AG04449 (cell line): ENCODE measurements at regions not wholly inside any gene's neighbourhood (a gene's known extent, or its start where the extent isn't known, plus 50 kb on each side); places are given as distances from the start of the nearest gene placed in this dataset.
"Not testable (repeated sequence)": the region's sequence is repeated elsewhere in the genome, so short reads cannot be mapped to it uniquely, and the experiment has no call there.

ENCODE experiments used
- CTCF ChIA-PET: fragments of 350-600 bp; formaldehyde crosslinking; extraction: SDS; loops from one replicate; lab custom pipeline; 2021; ENCODE audit warnings: antibody characterized with exemption; lab: Yijun Ruan, JAX
- POLR2A ChIA-PET: fragments of 400-600, 350-600 bp; formaldehyde crosslinking; extraction: SDS; loops from one replicate; lab custom pipeline; 2020; ENCODE audit warnings: antibody characterized with exemption, inconsistent platforms; lab: Yijun Ruan, JAX
- DNase-seq: peaks from one replicate; pipeline ENCODE4 v3.0.0-alpha.2; 2010; ENCODE audit warnings: low read depth, low spot score
- H3K4me3 ChIP-seq: 2 replicates; pipeline ENCODE4 v1.5.1; 2011; ENCODE audit warnings: low read depth, mild to moderate bottlenecking, control low read depth, low read length
- TF ChIP-seq, protein P1 (sequence below): IDR thresholded peaks from one replicate; pipeline ENCODE4 v1.5.1; 2011; ENCODE audit warnings: mild to moderate bottlenecking, moderate library complexity, low read length, control low read depth, inconsistent platforms; ENCODE audit not compliant: insufficient read depth; ENCODE audit errors: missing control alignments

DNA sequence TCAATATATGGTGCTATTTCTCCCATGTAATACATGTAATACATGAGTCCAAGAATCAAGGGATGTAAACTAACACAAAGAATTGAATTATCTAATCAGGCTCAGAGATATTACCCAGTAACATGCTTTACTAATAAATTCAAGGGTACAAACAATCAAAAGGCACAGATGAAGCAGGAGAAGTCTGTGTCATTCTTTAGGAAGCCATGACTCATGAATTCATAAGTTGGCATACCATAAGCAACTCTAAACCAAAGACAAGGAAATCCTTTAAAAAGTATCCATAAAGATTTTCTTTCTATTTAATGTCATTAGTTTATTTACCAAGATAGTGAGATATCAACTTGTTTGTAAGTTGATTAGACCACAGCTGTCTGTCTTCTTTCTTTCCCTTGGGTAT, 446.0 kb upstream of the IMPG1 start:
- DNase-seq, result no peak
- TF ChIP-seq, protein P1, sequence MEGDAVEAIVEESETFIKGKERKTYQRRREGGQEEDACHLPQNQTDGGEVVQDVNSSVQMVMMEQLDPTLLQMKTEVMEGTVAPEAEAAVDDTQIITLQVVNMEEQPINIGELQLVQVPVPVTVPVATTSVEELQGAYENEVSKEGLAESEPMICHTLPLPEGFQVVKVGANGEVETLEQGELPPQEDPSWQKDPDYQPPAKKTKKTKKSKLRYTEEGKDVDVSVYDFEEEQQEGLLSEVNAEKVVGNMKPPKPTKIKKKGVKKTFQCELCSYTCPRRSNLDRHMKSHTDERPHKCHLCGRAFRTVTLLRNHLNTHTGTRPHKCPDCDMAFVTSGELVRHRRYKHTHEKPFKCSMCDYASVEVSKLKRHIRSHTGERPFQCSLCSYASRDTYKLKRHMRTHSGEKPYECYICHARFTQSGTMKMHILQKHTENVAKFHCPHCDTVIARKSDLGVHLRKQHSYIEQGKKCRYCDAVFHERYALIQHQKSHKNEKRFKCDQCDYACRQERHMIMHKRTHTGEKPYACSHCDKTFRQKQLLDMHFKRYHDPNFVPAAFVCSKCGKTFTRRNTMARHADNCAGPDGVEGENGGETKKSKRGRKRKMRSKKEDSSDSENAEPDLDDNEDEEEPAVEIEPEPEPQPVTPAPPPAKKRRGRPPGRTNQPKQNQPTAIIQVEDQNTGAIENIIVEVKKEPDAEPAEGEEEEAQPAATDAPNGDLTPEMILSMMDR, result no peak
- CTCF ChIA-PET, result no interaction called here
- POLR2A ChIA-PET, result no interaction called here
- no peak overlapping the region for H3K4me3 ChIP-seq

DNA sequence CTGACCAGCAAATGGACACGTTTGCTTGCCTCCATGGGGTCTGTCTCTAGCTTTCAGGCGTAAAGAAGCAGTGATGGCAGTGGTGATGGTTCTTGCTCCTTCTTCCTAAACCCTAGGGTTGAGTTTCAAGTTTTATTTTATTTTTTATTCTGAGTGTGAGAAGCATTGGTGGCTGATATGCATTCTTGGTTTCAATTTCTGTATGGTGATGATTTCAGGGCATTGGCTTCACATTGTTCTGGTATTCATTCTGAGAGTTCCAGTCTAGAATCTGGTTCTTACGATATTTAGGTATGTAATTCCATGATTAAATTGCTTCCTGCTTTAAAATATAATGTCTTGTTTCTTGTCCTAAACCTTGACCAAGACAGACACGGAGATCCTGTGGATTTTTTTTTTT, 444.5 kb upstream of the IMPG1 start:
- CTCF ChIA-PET, result no interaction called here

DNA sequence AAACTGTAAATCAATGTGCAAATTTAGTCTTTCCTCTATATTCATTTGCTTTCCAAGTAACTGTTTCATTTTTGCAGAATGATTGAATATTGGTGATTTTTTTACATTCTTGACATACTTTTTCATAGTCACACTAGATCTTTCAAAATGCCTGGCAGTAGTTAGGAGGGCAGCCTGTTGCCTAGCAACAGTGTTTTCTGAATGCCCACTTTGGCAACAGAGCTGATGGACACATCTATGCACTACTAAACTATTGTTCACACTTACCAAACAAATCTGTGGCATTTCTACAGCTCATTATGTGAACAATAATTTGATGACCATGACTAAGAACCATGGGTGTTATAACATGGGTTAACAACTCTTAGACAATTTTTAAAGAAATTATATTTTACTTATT, 438.0 kb upstream of the IMPG1 start:
- CTCF ChIA-PET, result no interaction called here
- POLR2A ChIA-PET, result no interaction called here
- H3K4me3 ChIP-seq, result no peak overlapping the region
- DNase-seq, result no peak
- TF ChIP-seq, protein P1, result no peak

More for the DNA sequence above, 444.5 kb upstream of the IMPG1 start:
- no peak overlapping the region for H3K4me3 ChIP-seq
- TF ChIP-seq, protein P1, result no peak
- POLR2A ChIA-PET, result no interaction called here
- no peak for DNase-seq

DNA sequence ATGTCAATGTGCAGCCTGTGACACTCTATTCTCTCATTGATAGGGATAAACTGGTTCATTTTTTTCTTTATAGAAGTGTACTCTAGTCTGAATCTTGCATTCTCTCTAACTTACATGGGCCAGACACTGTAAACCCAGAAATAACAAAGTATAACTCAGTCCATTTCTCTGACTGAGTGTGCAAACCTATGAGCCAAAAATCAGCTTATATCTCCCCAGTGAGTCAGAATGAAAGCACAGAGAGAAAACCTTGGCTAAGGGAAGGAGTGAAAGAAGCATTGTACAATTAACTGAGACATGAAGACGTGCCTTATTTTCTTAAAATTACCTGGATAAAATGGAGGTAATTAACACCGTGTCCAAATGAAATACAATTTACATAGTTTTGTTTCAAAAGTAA, 436.9 kb upstream of the IMPG1 start:
- ChIA-PET CTCF (no interaction called here), POLR2A (no interaction called here)
- no peak for DNase-seq
- H3K4me3 ChIP-seq, result no peak overlapping the region
- TF ChIP-seq, protein P1, result no peak

DNA sequence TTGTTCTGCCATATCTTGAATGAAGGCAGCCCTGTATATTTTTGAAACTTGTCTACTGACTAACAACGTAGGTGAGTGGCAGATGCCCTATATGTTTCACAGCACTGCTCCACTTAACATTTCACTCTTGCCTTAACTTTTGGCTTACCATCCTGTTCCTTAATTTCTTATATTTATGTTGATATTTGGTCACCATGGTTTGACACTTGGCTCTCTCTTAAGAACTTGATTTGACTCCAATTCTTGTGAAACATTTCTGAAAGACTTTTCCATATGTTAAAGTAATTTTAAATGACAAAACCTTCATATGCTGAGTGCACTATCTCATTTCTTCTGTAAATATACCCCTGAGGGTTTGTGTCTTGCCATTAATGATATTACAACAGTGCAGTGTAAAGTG, 434.3 kb upstream of the IMPG1 start:
- DNase-seq, result no peak
- CTCF ChIA-PET, result no interaction called here
- TF ChIP-seq, protein P1, result no peak
- POLR2A ChIA-PET, result no interaction called here
- H3K4me3 ChIP-seq, result no peak overlapping the region

DNA sequence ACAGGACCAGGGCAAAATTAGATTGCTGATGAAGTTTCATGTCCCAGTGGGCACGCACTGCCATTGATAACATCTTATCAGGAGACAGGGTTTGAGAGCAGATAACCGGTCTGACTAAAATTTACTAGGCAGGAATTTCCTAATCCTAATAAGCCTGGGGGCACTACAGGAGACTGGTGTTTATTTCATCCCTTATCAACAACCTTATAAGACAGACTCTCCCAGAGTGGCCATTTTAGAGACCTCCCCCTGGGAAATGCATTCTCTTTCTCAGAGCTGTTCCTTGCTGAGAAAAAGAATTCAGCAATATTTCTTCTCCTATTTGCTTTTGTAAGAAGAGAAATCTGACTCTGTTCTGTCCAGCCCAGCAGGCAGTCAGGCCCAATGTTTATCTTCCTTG, 423.4 kb upstream of the IMPG1 start:
- ChIA-PET POLR2A (no interaction called here), CTCF (no interaction called here)
- DNase-seq, result no peak
- TF ChIP-seq, protein P1, result no peak
- no peak overlapping the region for H3K4me3 ChIP-seq

DNA sequence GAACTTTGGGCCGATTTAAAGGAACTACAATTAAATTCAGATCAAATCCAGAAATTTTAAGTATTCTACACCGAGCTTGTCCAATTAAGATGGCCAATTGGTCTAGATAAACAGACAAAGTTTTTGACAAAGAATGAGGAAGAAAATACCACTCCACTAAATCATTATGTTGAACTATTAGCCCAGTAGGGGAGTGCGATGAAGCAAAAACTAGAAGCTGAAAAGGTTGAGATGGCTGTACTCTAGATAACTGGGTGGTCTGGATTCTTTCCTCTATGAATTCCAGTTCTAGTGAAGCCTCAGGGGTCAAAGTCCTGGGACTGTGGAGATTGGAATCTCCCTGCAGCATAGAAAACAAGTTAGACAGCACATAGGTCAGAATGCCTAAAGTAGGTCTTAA, 418.9 kb upstream of the IMPG1 start:
- CTCF ChIA-PET, DNase-seq, POLR2A ChIA-PET, H3K4me3 ChIP-seq: not testable (repeated sequence)
